HFFc6 (cell line): ENCODE measurements at regions not wholly inside any gene's neighbourhood (a gene's known extent, or its start where the extent isn't known, plus 50 kb on each side); places are given as distances from the start of the nearest gene placed in this dataset.
"Not testable (repeated sequence)": the region's sequence is repeated elsewhere in the genome, so short reads cannot be mapped to it uniquely, and the experiment has no call there.

Experiments
- DNase-seq: peaks from one replicate; pipeline ENCODE4 v3.0.0-alpha.2; 2018
- H3K27ac Mint-ChIP-seq: 2 replicates; pipeline ENCODE4 v1.8.0; 2020; ENCODE audit warnings: mild to moderate bottlenecking, mixed read lengths
- H3K27me3 Mint-ChIP-seq: 2 replicates; pipeline ENCODE4 v1.8.0; 2021; ENCODE audit warnings: mild to moderate bottlenecking, moderate library complexity, mixed read lengths; ENCODE audit not compliant: insufficient read depth
- H3K36me3 Mint-ChIP-seq: 2 replicates; pipeline ENCODE4 v1.8.0; 2021; ENCODE audit warnings: low read depth, mixed read lengths
- H3K4me1 Mint-ChIP-seq: 2 replicates; pipeline ENCODE4 v1.8.0; 2020; ENCODE audit warnings: low read depth, mixed read lengths
- H3K4me3 Mint-ChIP-seq: 2 replicates; pipeline ENCODE4 v1.8.0; 2020; ENCODE audit warnings: mild to moderate bottlenecking, moderate library complexity, mixed read lengths
- H3K9me3 Mint-ChIP-seq: 2 replicates; pipeline ENCODE4 v1.8.0; 2020; ENCODE audit warnings: mild to moderate bottlenecking, mixed read lengths
- TF ChIP-seq, protein P1 (sequence below): fragments of 200-600 bp; sonication (generic); IDR thresholded peaks from 2 replicates; pipeline ENCODE4 v1.5.0; 2021; ENCODE audit warnings: antibody characterized with exemption, mild to moderate bottlenecking

DNA sequence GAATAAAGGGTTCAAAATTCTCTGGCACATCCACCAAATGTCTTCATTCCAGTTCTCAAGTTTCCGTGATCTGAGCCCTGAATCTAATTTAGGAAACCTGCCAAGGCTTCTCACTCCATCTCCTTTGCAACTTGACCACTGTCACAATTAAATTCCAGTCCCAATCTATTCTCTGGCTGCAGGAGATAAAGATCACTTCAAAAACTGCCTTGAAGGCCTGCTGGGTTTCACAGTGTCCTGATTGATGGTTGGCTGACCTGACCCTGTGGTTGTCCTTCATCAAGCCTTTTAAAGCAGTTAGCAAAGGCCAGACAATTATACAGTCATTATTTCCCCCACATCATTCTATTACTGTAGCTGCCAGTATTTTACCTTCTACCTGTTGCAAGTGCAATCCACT lies 60.3 kb upstream of the DNAJC10 start:
- no peak overlapping the region for H3K4me3 Mint-ChIP-seq
- TF ChIP-seq, protein P1, sequence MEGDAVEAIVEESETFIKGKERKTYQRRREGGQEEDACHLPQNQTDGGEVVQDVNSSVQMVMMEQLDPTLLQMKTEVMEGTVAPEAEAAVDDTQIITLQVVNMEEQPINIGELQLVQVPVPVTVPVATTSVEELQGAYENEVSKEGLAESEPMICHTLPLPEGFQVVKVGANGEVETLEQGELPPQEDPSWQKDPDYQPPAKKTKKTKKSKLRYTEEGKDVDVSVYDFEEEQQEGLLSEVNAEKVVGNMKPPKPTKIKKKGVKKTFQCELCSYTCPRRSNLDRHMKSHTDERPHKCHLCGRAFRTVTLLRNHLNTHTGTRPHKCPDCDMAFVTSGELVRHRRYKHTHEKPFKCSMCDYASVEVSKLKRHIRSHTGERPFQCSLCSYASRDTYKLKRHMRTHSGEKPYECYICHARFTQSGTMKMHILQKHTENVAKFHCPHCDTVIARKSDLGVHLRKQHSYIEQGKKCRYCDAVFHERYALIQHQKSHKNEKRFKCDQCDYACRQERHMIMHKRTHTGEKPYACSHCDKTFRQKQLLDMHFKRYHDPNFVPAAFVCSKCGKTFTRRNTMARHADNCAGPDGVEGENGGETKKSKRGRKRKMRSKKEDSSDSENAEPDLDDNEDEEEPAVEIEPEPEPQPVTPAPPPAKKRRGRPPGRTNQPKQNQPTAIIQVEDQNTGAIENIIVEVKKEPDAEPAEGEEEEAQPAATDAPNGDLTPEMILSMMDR = no peak
- peaks cover 10% of the 10 kb centered on the region for H3K4me1 Mint-ChIP-seq
- H3K27ac Mint-ChIP-seq = no peak overlapping the region
- no peaks in the 10 kb centered on the region for H3K27me3 Mint-ChIP-seq
- no peaks in the 10 kb centered on the region for H3K9me3 Mint-ChIP-seq
- H3K36me3 Mint-ChIP-seq = no peaks in the 10 kb centered on the region
- DNase-seq = no peak

DNA sequence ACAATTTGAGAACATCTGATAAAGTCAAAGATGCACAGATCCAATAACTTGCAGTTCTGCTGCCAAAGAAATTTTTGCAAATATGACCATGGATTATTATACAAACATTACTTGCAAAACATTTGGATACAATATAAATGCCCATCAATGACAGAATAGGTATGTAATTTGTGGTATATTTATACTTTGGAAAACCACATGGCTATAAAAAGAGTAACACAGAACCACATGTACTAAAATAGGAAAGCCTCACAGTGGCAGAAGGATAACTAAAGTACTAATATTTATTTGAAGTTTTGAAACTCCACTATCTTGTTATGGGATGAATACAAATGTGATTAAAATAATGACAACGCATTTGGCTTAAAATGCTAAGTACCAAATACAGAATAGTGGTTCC lies 51.8 kb upstream of the DNAJC10 start:
- H3K4me1 Mint-ChIP-seq = peaks cover 5% of the 10 kb centered on the region; the same call in 1 of the 2 replicates
- TF ChIP-seq, protein P1 = no peak
- H3K27ac Mint-ChIP-seq = no peak overlapping the region
- no peak for DNase-seq
- H3K36me3 Mint-ChIP-seq = no peaks in the 10 kb centered on the region
- H3K9me3 Mint-ChIP-seq = no peaks in the 10 kb centered on the region
- H3K27me3 Mint-ChIP-seq = peaks cover 5% of the 10 kb centered on the region
- no peak overlapping the region for H3K4me3 Mint-ChIP-seq

DNA sequence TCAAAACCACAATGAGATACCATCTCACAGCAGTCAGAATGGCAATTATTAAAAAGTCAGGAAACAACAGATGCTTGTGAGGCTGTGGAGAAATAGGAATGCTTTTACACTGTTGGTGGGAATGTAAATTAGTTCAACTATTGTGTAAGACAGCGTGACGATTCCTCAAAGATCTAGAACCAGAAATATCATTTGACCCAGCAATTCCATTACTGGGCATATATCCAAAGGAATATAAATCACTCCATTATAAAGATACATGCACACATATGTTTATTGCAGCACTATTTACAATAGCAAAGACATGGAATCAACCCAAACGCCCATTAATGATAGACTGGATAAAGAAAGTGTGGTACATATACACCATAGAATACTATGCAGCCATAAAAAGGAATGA lies 50.6 kb upstream of the DNAJC10 start:
- H3K4me3 Mint-ChIP-seq, H3K27me3 Mint-ChIP-seq, H3K27ac Mint-ChIP-seq, DNase-seq, H3K36me3 Mint-ChIP-seq, H3K4me1 Mint-ChIP-seq, H3K9me3 Mint-ChIP-seq: not testable (repeated sequence)
